CD14-positive monocyte (primary cell): ENCODE measurements at regions not wholly inside any gene's neighbourhood (a gene's known extent, or its start where the extent isn't known, plus 50 kb on each side); places are given as distances from the start of the nearest gene placed in this dataset.

ENCODE experiments used
- DNase-seq, 3 donors: peaks; one replicate each; pipeline ENCODE4 v3.0.0-alpha.2; 2011 to 2022
- H2AFZ ChIP-seq: 2 replicates; pipeline ENCODE4 v1.6.0; 2012; ENCODE audit warnings: mild to moderate bottlenecking, low read depth, low read length, inconsistent platforms; ENCODE audit not compliant: insufficient read depth, poor library complexity, severe bottlenecking
- H3K27ac ChIP-seq, 2 donors: 1 replicate in 1 of 2; 2 replicates in 1 of 2; pipeline ENCODE4 v1.5.1; 2012 to 2013; ENCODE audit warnings: low read length in 2 of 2, control low read depth in 1 of 2, inconsistent platforms in 1 of 2, low read depth in 1 of 2, mild to moderate bottlenecking in 1 of 2
- H3K27me3 ChIP-seq, 2 donors: one replicate each; pipeline versions ENCODE4 v1.6.0 to v1.6.1; 2011 to 2013; ENCODE audit warnings: low read length in 2 of 2; ENCODE audit not compliant: control insufficient read depth in 2 of 2, insufficient read depth in 2 of 2
- H3K36me3 ChIP-seq, 2 donors: replicated peaks in 1 of 2; 1 replicate in 1 of 2; 2 replicates in 1 of 2; pipeline versions ENCODE4 v1.5.1 to v1.6.1; 2012 to 2013; ENCODE audit warnings: low read length in 2 of 2, control low read depth in 1 of 2, inconsistent platforms in 1 of 2, mild to moderate bottlenecking in 1 of 2; ENCODE audit not compliant: insufficient read depth in 2 of 2, control insufficient read depth in 1 of 2
- H3K4me1 ChIP-seq, 2 donors: 1 replicate in 1 of 2; 2 replicates in 1 of 2; pipeline versions ENCODE4 v1.5.1 to v1.6.1; 2012 to 2013; ENCODE audit warnings: low read length in 2 of 2, control low read depth in 1 of 2, inconsistent platforms in 1 of 2, mild to moderate bottlenecking in 1 of 2, moderate library complexity in 1 of 2; ENCODE audit not compliant: insufficient read depth in 2 of 2, control insufficient read depth in 1 of 2
- H3K4me2 ChIP-seq: replicated peaks from 2 replicates; pipeline ENCODE3; 2012; ENCODE audit warnings: low read length, moderate library complexity, mild to moderate bottlenecking; ENCODE audit not compliant: poor library complexity, severe bottlenecking; ENCODE audit errors: extremely low read depth
- H3K4me3 ChIP-seq, 3 experiments: fragments of 200-600 bp in 1 of 3; sonication (generic) in 1 of 3; replicated peaks in 1 of 3; 1 replicate in 2 of 3; 2 replicates in 1 of 3; pipeline ENCODE4 v1.5.1; 2011 to 2013; ENCODE audit warnings: low read length in 3 of 3, mild to moderate bottlenecking in 3 of 3, control low read depth in 2 of 3, low read depth in 2 of 3, inconsistent platforms in 1 of 3, moderate library complexity in 1 of 3
- H3K79me2 ChIP-seq: 2 replicates; pipeline ENCODE4 v1.6.0; 2012; ENCODE audit warnings: mild to moderate bottlenecking, control low read depth, inconsistent platforms, low read length, moderate library complexity; ENCODE audit not compliant: insufficient read depth
- H3K9ac ChIP-seq: 2 replicates; pipeline ENCODE4 v1.6.0; 2017; ENCODE audit warnings: low read length, mild to moderate bottlenecking; ENCODE audit not compliant: insufficient read depth, poor library complexity, severe bottlenecking
- H3K9me3 ChIP-seq, 2 donors: replicated peaks in 1 of 2; 1 replicate in 1 of 2; 2 replicates in 1 of 2; pipeline versions ENCODE4 v1.5.1 to v1.6.1; 2012 to 2013; ENCODE audit warnings: low read length in 2 of 2, control low read depth in 1 of 2; ENCODE audit not compliant: control insufficient read depth in 1 of 2, insufficient read depth in 1 of 2
- H4K20me1 ChIP-seq: 2 replicates; pipeline ENCODE4 v1.6.0; 2012; ENCODE audit warnings: mild to moderate bottlenecking, low read length, control low read depth, moderate library complexity; ENCODE audit not compliant: insufficient read depth
- H3K27ac Mint-ChIP-seq, 7 donors: one replicate each; pipeline ENCODE4 v1.8.0; 2020; ENCODE audit warnings: mild to moderate bottlenecking in 7 of 7, mixed read lengths in 7 of 7, moderate library complexity in 6 of 7, inconsistent platforms in 2 of 7
- H3K27me3 Mint-ChIP-seq, 3 donors: one replicate each; pipeline ENCODE4 v1.8.0; 2021 to 2022; ENCODE audit warnings: low read depth in 3 of 3, mild to moderate bottlenecking in 3 of 3, mixed read lengths in 3 of 3, moderate library complexity in 3 of 3, inconsistent platforms in 1 of 3
- H3K36me3 Mint-ChIP-seq, 2 donors: one replicate each; pipeline ENCODE4 v1.8.0; 2020; ENCODE audit warnings: mixed read lengths in 2 of 2, inconsistent platforms in 1 of 2, mild to moderate bottlenecking in 1 of 2
- H3K4me1 Mint-ChIP-seq: one replicate; pipeline ENCODE4 v1.8.0; 2020; ENCODE audit warnings: mild to moderate bottlenecking, mixed read lengths
- H3K4me3 Mint-ChIP-seq, 2 donors: one replicate each; pipeline ENCODE4 v1.8.0; 2020; ENCODE audit warnings: mild to moderate bottlenecking in 2 of 2, mixed read lengths in 2 of 2, moderate library complexity in 1 of 2
- H3K9me3 Mint-ChIP-seq, 7 donors: one replicate each; pipeline ENCODE4 v1.8.0; 2020 to 2022; ENCODE audit warnings: mixed read lengths in 7 of 7, mild to moderate bottlenecking in 6 of 7, moderate library complexity in 6 of 7, inconsistent platforms in 2 of 7
- WGBS: methylation state at CpG from one replicate; pipeline ENCODE4 v1.1.5; 2013; ENCODE audit warnings: missing lambda C conversion rate; ENCODE audit not compliant: insufficient coverage; 5-methylcytosine and 5-hydroxymethylcytosine counted together
- intact Hi-C, 2 donors: fragments of 100-400 bp; cut with micrococcal nuclease; formaldehyde crosslinking; loops; one replicate each; pipeline versions ENCODE4 v1.15.0 to v1.15.1; 2023
- TF ChIP-seq, protein P1 (sequence below): fragments of 200-600 bp; IDR thresholded peaks from one replicate; pipeline ENCODE4 v1.8.0; 2022; ENCODE audit warnings: antibody characterized with exemption, mild to moderate bottlenecking

DNA sequence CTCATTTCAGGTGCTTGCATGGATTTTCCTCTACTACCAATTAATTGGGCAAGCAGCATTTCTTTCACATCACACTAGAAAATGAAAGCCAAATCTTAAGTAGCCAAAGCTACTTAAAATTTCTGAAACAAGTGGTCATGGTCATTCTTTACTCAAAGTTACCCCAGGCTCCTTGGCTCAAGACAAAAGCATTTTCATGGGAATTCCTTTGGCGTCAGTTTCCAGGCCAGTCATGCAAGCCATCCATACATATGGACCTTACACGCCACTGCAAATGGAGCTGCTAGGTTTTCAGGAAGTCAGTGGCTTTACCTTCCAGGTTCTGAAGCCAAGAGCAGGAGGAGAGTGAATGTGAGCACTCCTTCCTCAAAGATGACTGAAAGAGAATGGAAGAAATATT, 83.7 kb upstream of the IL12A start:
- Mint-ChIP-seq H3K4me3 (no peak overlapping the region), H3K9me3 (peaks cover 0 to 3% (median 0%) of the 10 kb centered on the region in 7 donors), H3K27me3 (peaks cover 0 to 5% (median 1%) of the 10 kb centered on the region in 3 donors), H3K36me3 (no peaks in the 10 kb centered on the region), H3K27ac (peak overlapping the region; percentile 31 to 82 (median 57)), H3K4me1 (peaks cover 51% of the 10 kb centered on the region)
- H3K9me3 ChIP-seq: no peaks in the 10 kb centered on the region
- intact Hi-C loops: loop anchor here in 1 of 2 donors (10.0 kb wide), 1 partner anchor 50 kb away; no protein-coding TSS in a partner anchor
- H3K4me3 ChIP-seq: peak overlapping the region in 1 of 3 experiments; percentile 25
- TF ChIP-seq, protein P1, sequence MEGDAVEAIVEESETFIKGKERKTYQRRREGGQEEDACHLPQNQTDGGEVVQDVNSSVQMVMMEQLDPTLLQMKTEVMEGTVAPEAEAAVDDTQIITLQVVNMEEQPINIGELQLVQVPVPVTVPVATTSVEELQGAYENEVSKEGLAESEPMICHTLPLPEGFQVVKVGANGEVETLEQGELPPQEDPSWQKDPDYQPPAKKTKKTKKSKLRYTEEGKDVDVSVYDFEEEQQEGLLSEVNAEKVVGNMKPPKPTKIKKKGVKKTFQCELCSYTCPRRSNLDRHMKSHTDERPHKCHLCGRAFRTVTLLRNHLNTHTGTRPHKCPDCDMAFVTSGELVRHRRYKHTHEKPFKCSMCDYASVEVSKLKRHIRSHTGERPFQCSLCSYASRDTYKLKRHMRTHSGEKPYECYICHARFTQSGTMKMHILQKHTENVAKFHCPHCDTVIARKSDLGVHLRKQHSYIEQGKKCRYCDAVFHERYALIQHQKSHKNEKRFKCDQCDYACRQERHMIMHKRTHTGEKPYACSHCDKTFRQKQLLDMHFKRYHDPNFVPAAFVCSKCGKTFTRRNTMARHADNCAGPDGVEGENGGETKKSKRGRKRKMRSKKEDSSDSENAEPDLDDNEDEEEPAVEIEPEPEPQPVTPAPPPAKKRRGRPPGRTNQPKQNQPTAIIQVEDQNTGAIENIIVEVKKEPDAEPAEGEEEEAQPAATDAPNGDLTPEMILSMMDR: no peak
- no peak overlapping the region for H3K9ac ChIP-seq
- H4K20me1 ChIP-seq: no peaks in the 10 kb centered on the region
- WGBS: 100% methylated on average over 1 of the region's 2 CpGs
- H3K27ac ChIP-seq: peak overlapping the region in 1 of 2 donors; percentile 20
- no peak overlapping the region for H2AFZ ChIP-seq
- no peaks in the 10 kb centered on the region for H3K27me3 ChIP-seq
- DNase-seq: no peak
- H3K4me1 ChIP-seq: peaks cover 47 to 51% of the 10 kb centered on the region in 2 donors
- peak overlapping the region; percentile 47 for H3K4me2 ChIP-seq
- no peaks in the 10 kb centered on the region for H3K79me2 ChIP-seq
- no peaks in the 10 kb centered on the region for H3K36me3 ChIP-seq

DNA sequence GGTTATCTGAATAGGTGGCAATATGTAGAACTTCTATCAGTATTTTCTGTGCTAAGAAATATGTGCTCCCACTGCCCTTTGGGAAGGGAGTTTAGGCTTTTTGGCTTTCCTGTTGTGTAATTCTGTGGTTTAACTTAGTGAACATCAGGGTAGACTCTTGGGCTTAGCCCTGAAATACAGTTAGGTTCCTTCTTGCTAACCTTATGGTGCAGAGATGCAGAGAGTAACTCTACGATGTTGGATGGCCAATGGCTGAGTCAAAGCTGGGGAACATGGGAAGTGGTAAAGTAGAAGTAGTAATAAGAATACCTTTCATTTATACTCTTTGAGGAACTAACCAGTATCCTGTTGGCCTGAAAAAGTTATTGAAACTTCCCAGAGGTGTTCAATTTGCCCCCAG, 80.8 kb upstream of the IL12A start:
- Mint-ChIP-seq H3K27ac (peak overlapping the region in 1 of 7 donors; percentile 49), H3K4me3 (peak overlapping the region in 1 of 2 donors; percentile 37), H3K27me3 (peaks cover 0 to 3% (median 1%) of the 10 kb centered on the region in 3 donors), H3K36me3 (no peaks in the 10 kb centered on the region), H3K9me3 (peaks cover 0 to 5% (median 0%) of the 10 kb centered on the region in 7 donors), H3K4me1 (peaks cover 59% of the 10 kb centered on the region)
- peak in 2 of 3 donors; percentile 29 to 33 for DNase-seq
- Histone ChIP-seq H3K4me1 (peaks cover 51 to 56% of the 10 kb centered on the region in 2 donors), H3K36me3 (no peaks in the 10 kb centered on the region), H3K27ac (no peak overlapping the region), H3K27me3 (no peaks in the 10 kb centered on the region), H4K20me1 (no peaks in the 10 kb centered on the region), H3K9ac (no peak overlapping the region), H2AFZ (no peak overlapping the region), H3K4me2 (no peak overlapping the region), H3K79me2 (no peaks in the 10 kb centered on the region), H3K4me3 (peak overlapping the region in 1 of 3 experiments; percentile 5), H3K9me3 (no peaks in the 10 kb centered on the region)
- intact Hi-C loops: loop anchor here in 1 of 2 donors (10.0 kb wide), 1 partner anchor 47 kb away; no protein-coding TSS in a partner anchor
- TF ChIP-seq, protein P1: no peak
- no CpG with 5 or more reads among the region's 1 CpG for WGBS
